GM12878 (cell line): ENCODE measurements at regions not wholly inside any gene's neighbourhood (a gene's known extent, or its start where the extent isn't known, plus 50 kb on each side); places are given as distances from the start of the nearest gene placed in this dataset.

Source experiments
- ATAC-seq: fragments of 200-7000 bp; cut with Tn5 transposase; 3 replicates; pipeline ENCODE4 v1.9.1; 2020; ENCODE audit warnings: mild to moderate bottlenecking, moderate library complexity
- BruUV-seq: library from RNA; stranded (reverse); fragments of 400-500 nt; replicated peaks from 2 replicates; lab custom pipeline; 2021; lab: Mats Ljungman, UMichigan
- CTCF ChIA-PET: fragments of 300-600 bp; sonication (Branson Sonifier 250); formaldehyde crosslinking; extraction: SDS; loops from one replicate; lab custom pipeline; 2021; ENCODE audit warnings: inconsistent platforms; lab: Yijun Ruan, JAX
- POLR2A ChIA-PET: fragments of 350-600 bp; formaldehyde crosslinking; extraction: SDS; loops from one replicate; lab custom pipeline; 2021; ENCODE audit warnings: inconsistent platforms; lab: Charles Lee
- RAD21 ChIA-PET: fragments of 300-600 bp; sonication (Branson Sonifier 250); formaldehyde crosslinking; loops from one replicate; lab custom pipeline; 2023; ENCODE audit warnings: antibody characterized with exemption; ENCODE audit not compliant: unreplicated experiment; lab: Charles Lee
- SMC1A ChIA-PET: fragments of 300-600 bp; sonication (Branson Sonifier 250); formaldehyde crosslinking; loops from one replicate; lab custom pipeline; 2023; ENCODE audit not compliant: unreplicated experiment, uncharacterized antibody; lab: Charles Lee
- DNase-seq: peaks from one replicate; pipeline ENCODE4 v3.0.0-alpha.2; 2011; ENCODE audit warnings: low read depth, low spot score
- FAIRE-seq: peaks from 3 replicates; lab custom pipeline; 2011; peaks lifted over from hg19 to GRCh38; lab: Jason Lieb, UNC
- H2AFZ ChIP-seq: 2 replicates; pipeline ENCODE4 v1.6.0; 2011; ENCODE audit warnings: low read depth, low read length, control low read depth; ENCODE audit not compliant: control insufficient read depth
- H3K27ac ChIP-seq: 2 replicates; pipeline ENCODE4 v1.5.1; 2011; ENCODE audit warnings: control low read depth; ENCODE audit not compliant: control insufficient read depth, insufficient read depth
- H3K27me3 ChIP-seq, 2 experiments: replicated peaks in 1 of 2; 2 replicates each; pipeline versions ENCODE4 v1.6.0 to v1.6.1; 2011; ENCODE audit warnings: low read length in 1 of 2; ENCODE audit not compliant: control insufficient read depth in 2 of 2, insufficient read depth in 2 of 2
- H3K36me3 ChIP-seq, 2 experiments: 2 replicates each; pipeline ENCODE4 v1.5.1; 2011; ENCODE audit warnings: low read length in 1 of 2; ENCODE audit not compliant: control insufficient read depth in 2 of 2, insufficient read depth in 2 of 2
- H3K4me1 ChIP-seq: 2 replicates; pipeline ENCODE4 v1.6.1; 2011; ENCODE audit warnings: mild to moderate bottlenecking, low read length, moderate library complexity, mixed read lengths; ENCODE audit not compliant: control insufficient read depth, insufficient read depth
- H3K4me2 ChIP-seq: 2 replicates; pipeline ENCODE4 v1.6.0; 2011; ENCODE audit warnings: control low read depth; ENCODE audit not compliant: control insufficient read depth, insufficient read depth
- H3K4me3 ChIP-seq: fragments of 200-600 bp; sonication (generic); 2 replicates; pipeline ENCODE4 v1.5.1; 2016
- H3K79me2 ChIP-seq: 2 replicates; pipeline ENCODE4 v1.6.0; 2011; ENCODE audit warnings: low read length; ENCODE audit not compliant: control insufficient read depth, insufficient read depth
- H3K9ac ChIP-seq: 2 replicates; pipeline ENCODE4 v1.8.0; 2011; ENCODE audit warnings: low read length, control low read depth, mixed read lengths; ENCODE audit not compliant: control insufficient read depth, insufficient read depth
- H3K9me3 ChIP-seq: replicated peaks from 3 replicates; pipeline ENCODE4 v1.5.1; 2011; ENCODE audit warnings: mild to moderate bottlenecking, low read length; ENCODE audit not compliant: control insufficient read depth, insufficient read depth
- H4K20me1 ChIP-seq: 2 replicates; pipeline ENCODE4 v1.6.0; 2011; ENCODE audit not compliant: control insufficient read depth, insufficient read depth
- BCL11A ChIP-seq: IDR thresholded peaks from 2 replicates; pipeline ENCODE4 v1.6.1; 2011; ENCODE audit warnings: low read depth, low read length
- CBX5 ChIP-seq: sonication (generic); IDR thresholded peaks from 2 replicates; pipeline ENCODE4 v1.6.1; 2016; ENCODE audit warnings: low read depth, moderate library complexity, mild to moderate bottlenecking, inconsistent platforms
- CHD1 ChIP-seq: IDR thresholded peaks from 2 replicates; pipeline ENCODE4 v1.6.1; 2012; ENCODE audit warnings: low read depth, low read length, improper control_type of control experiment
- CHD2 ChIP-seq: IDR thresholded peaks from 2 replicates; pipeline ENCODE4 v1.6.1; 2011; ENCODE audit warnings: low read depth, low read length, improper control_type of control experiment, borderline replicate concordance
- CREB1 ChIP-seq: IDR thresholded peaks from 2 replicates; pipeline ENCODE4 v1.6.1; 2012; ENCODE audit warnings: low read depth, mild to moderate bottlenecking, inconsistent platforms
- E2F8 ChIP-seq: fragments of 450-650 bp; IDR thresholded peaks from 2 replicates; pipeline ENCODE4 v1.6.1; 2018; ENCODE audit warnings: mild to moderate bottlenecking, low read depth, moderate library complexity; ENCODE audit not compliant: partially characterized antibody
- ESRRA ChIP-seq: IDR thresholded peaks from 2 replicates; pipeline ENCODE4 v1.6.1; 2012; ENCODE audit warnings: mild to moderate bottlenecking, low read length, improper control_type of control experiment
- GABPA ChIP-seq: IDR thresholded peaks from 2 replicates; pipeline ENCODE4 v1.6.1; 2014; ENCODE audit warnings: antibody characterized with exemption, low read depth, mild to moderate bottlenecking, inconsistent platforms
- JUND ChIP-seq: IDR thresholded peaks from 2 replicates; pipeline ENCODE4 v1.6.1; 2012; ENCODE audit warnings: low read depth, mild to moderate bottlenecking, low read length, improper control_type of control experiment, moderate library complexity
- KLF5 ChIP-seq: fragments of 450-650 bp; IDR thresholded peaks from 2 replicates; pipeline ENCODE4 v1.6.1; 2014; ENCODE audit warnings: mild to moderate bottlenecking; ENCODE audit not compliant: partially characterized antibody
- NFXL1 ChIP-seq: fragments of 450-650 bp; IDR thresholded peaks from 2 replicates; pipeline ENCODE4 v1.6.1; 2017; ENCODE audit warnings: antibody characterized with exemption, mild to moderate bottlenecking, borderline replicate concordance
- NFYB ChIP-seq: IDR thresholded peaks from 2 replicates; pipeline ENCODE4 v1.6.1; 2011; ENCODE audit warnings: low read depth, mild to moderate bottlenecking, low read length, improper control_type of control experiment, moderate library complexity; ENCODE audit not compliant: insufficient read depth
- POLR2AphosphoS5 ChIP-seq: IDR thresholded peaks from 2 replicates; pipeline ENCODE4 v1.6.1; 2011; ENCODE audit warnings: mild to moderate bottlenecking, low read length, inconsistent platforms
- RBBP5 ChIP-seq: fragments of 200-600 bp; sonication (generic); conservative IDR thresholded peaks from 2 replicates; pipeline ENCODE4 v1.6.1; 2016
- SUZ12 ChIP-seq: fragments of 200-600 bp; sonication (generic); IDR thresholded peaks from one replicate; pipeline ENCODE4 v1.6.1; 2018; ENCODE audit warnings: antibody characterized with exemption, mild to moderate bottlenecking; ENCODE audit not compliant: unreplicated experiment
- TARDBP ChIP-seq: IDR thresholded peaks from 2 replicates; pipeline ENCODE4 v1.6.1; 2016; ENCODE audit warnings: borderline replicate concordance
- ZNF622 ChIP-seq: fragments of 450-650 bp; IDR thresholded peaks from 2 replicates; pipeline ENCODE4 v1.6.1; 2017; ENCODE audit warnings: mild to moderate bottlenecking, inconsistent platforms
- WGBS: methylation state at CpG from one replicate; pipeline ENCODE4 v1.1.6; 2016; ENCODE audit warnings: low lambda C conversion rate; ENCODE audit not compliant: insufficient replicate concordance, insufficient coverage; ENCODE audit errors: missing lambda C conversion rate; 5-methylcytosine and 5-hydroxymethylcytosine counted together
- in situ Hi-C: fragments of 300-500 bp; cut with MboI; formaldehyde crosslinking; loops from 9 replicates; pipeline ENCODE4 v1.14.3; 2018; ENCODE audit warnings: mixed read lengths
- intact Hi-C: fragments of 100-400 bp; cut with micrococcal nuclease; formaldehyde crosslinking; loops from one replicate; pipeline ENCODE4 v1.14.2; 2022; ENCODE audit not compliant: unreplicated experiment
- TF ChIP-seq, protein P1 (sequence below): IDR thresholded peaks from 2 replicates; pipeline ENCODE4 v1.6.1; 2011; ENCODE audit warnings: mild to moderate bottlenecking, low read depth, low read length, moderate library complexity; ENCODE audit not compliant: insufficient replicate concordance
- TF ChIP-seq, protein P2 (sequence below): fragments of 150-350 bp; IDR thresholded peaks from 2 replicates; pipeline ENCODE4 v1.6.1; 2016; ENCODE audit warnings: low read depth, low read length

DNA sequence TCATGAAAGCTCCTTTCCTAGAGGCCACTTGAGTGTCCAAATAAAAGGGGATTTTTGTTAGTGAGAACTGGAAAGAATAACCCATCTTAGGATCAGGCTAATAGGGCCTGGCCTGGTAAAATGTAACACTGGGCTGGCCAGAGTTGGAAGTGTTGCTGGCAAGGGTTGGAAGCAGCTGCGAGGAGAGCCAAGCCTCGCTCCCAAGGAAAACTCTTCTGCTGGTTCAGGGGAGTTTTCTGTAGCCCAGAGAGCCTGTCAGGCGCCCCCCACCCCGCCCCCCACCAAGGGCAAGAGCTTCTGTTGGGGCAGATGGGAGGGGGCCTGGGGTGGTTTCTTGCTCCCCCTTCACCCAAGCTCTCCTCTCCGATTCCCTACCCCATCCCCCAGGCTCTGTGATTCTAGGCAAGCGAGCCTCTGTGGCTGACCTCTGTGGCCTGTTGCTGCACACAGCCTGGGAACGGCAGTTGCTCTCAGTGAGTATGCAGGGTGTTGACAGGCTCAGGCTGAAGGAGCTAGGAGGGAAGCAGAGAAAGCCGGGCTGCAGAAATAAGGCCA lies 547.8 kb downstream of the CCDC171 start (continued):
- TF ChIP-seq, protein P1, sequence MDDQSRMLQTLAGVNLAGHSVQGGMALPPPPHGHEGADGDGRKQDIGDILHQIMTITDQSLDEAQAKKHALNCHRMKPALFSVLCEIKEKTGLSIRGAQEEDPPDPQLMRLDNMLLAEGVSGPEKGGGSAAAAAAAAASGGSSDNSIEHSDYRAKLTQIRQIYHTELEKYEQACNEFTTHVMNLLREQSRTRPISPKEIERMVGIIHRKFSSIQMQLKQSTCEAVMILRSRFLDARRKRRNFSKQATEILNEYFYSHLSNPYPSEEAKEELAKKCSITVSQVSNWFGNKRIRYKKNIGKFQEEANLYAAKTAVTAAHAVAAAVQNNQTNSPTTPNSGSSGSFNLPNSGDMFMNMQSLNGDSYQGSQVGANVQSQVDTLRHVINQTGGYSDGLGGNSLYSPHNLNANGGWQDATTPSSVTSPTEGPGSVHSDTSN = no peak
- TF ChIP-seq KLF5 = no peak
- TF ChIP-seq BCL11A = no peak
- no peak for TF ChIP-seq ESRRA
- TF ChIP-seq NFYB = no peak
- no peak for TF ChIP-seq CBX5
- TF ChIP-seq CHD1 = no peak
- TF ChIP-seq, protein P2, sequence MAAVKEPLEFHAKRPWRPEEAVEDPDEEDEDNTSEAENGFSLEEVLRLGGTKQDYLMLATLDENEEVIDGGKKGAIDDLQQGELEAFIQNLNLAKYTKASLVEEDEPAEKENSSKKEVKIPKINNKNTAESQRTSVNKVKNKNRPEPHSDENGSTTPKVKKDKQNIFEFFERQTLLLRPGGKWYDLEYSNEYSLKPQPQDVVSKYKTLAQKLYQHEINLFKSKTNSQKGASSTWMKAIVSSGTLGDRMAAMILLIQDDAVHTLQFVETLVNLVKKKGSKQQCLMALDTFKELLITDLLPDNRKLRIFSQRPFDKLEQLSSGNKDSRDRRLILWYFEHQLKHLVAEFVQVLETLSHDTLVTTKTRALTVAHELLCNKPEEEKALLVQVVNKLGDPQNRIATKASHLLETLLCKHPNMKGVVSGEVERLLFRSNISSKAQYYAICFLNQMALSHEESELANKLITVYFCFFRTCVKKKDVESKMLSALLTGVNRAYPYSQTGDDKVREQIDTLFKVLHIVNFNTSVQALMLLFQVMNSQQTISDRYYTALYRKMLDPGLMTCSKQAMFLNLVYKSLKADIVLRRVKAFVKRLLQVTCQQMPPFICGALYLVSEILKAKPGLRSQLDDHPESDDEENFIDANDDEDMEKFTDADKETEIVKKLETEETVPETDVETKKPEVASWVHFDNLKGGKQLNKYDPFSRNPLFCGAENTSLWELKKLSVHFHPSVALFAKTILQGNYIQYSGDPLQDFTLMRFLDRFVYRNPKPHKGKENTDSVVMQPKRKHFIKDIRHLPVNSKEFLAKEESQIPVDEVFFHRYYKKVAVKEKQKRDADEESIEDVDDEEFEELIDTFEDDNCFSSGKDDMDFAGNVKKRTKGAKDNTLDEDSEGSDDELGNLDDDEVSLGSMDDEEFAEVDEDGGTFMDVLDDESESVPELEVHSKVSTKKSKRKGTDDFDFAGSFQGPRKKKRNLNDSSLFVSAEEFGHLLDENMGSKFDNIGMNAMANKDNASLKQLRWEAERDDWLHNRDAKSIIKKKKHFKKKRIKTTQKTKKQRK = no peak
- TF ChIP-seq POLR2AphosphoS5 = no peak

DNA sequence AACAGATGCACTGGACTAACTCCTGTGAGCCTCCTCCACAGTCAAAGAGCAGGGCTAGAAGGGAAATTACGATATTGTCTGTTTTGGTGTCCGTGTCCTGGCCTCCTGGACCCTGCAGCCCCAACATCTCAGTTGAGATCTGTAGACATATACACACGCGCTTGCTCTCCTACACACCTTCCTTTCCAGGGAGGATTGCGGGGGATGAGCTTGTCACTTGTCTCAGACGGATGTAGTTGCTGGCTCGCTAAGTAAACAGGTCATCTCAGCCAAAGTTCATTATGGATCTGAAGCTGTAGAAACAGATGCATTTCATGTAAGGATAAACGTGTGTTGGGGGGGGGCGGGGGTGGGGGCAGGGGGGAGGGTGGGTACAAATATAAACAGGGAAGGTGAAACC lies 549.3 kb downstream of the CCDC171 start:
- Histone ChIP-seq H3K9ac (no peak overlapping the region), H3K27ac (no peak overlapping the region), H3K79me2 (no peaks in the 10 kb centered on the region), H2AFZ (no peak overlapping the region), H4K20me1 (no peaks in the 10 kb centered on the region), H3K27me3 (no peaks in the 10 kb centered on the region), H3K9me3 (no peaks in the 10 kb centered on the region), H3K4me2 (no peak overlapping the region), H3K36me3 (no peaks in the 10 kb centered on the region), H3K4me1 (no peaks in the 10 kb centered on the region), H3K4me3 (no peak overlapping the region)
- RAD21 ChIA-PET = no interaction called here
- CTCF ChIA-PET = no interaction called here
- SMC1A ChIA-PET = no interaction called here
- POLR2A ChIA-PET = no interaction called here
- intact Hi-C loops = no loop called here
- in situ Hi-C loops = no loop called here
- 31% methylated on average over 7 of the region's 9 CpGs for WGBS
- ATAC-seq (no peak), DNase-seq (no peak), FAIRE-seq (no peak)
- no peak for TF ChIP-seq CREB1
- TF ChIP-seq RBBP5 = no peak
- TF ChIP-seq JUND = no peak
- no peak for TF ChIP-seq GABPA
- TF ChIP-seq NFXL1 = no peak
- no peak for TF ChIP-seq TARDBP
- no peak for TF ChIP-seq ZNF622
- TF ChIP-seq SUZ12 = no peak
- no peak for TF ChIP-seq POLR2AphosphoS5
- TF ChIP-seq E2F8 = no peak
- no peak for TF ChIP-seq CHD2
- no TSS peak for BruUV-seq
